Fibroblast of lung (primary cell): ENCODE measurements at regions not wholly inside any gene's neighbourhood (a gene's known extent, or its start where the extent isn't known, plus 50 kb on each side); places are given as distances from the start of the nearest gene placed in this dataset.
A peak's percentile ranks its signal among the peaks of the same experiment; 100 is the strongest.

Source experiments
- DNase-seq, 2 donors: peaks; one replicate each; pipeline versions ENCODE4 v3.0.0 to v3.0.0-alpha.2; 2010; ENCODE audit warnings: low read depth in 2 of 2
- H2AFZ ChIP-seq: 2 replicates; pipeline ENCODE4 v1.5.1; 2012; ENCODE audit warnings: low read length, control low read depth, inconsistent platforms
- H3K27ac ChIP-seq: 2 replicates; pipeline ENCODE4 v1.5.1; 2011; ENCODE audit warnings: low read length, control low read depth; ENCODE audit not compliant: insufficient read depth
- H3K27me3 ChIP-seq: 2 replicates; pipeline ENCODE4 v1.5.1; 2011; ENCODE audit warnings: mild to moderate bottlenecking, low read length; ENCODE audit not compliant: control insufficient read depth, insufficient read depth
- H3K36me3 ChIP-seq: 2 replicates; pipeline ENCODE4 v1.5.1; 2011; ENCODE audit warnings: low read length; ENCODE audit not compliant: control insufficient read depth, insufficient read depth
- H3K4me1 ChIP-seq: 2 replicates; pipeline ENCODE4 v1.5.1; 2011; ENCODE audit warnings: low read length; ENCODE audit not compliant: control insufficient read depth, insufficient read depth; ENCODE audit errors: extremely low read depth
- H3K4me2 ChIP-seq: 2 replicates; pipeline ENCODE4 v1.5.1; 2011; ENCODE audit warnings: low read length, control low read depth; ENCODE audit not compliant: insufficient read depth; ENCODE audit errors: extremely low read depth
- H3K4me3 ChIP-seq, 4 experiments: fragments of 200-600 bp in 1 of 4; sonication (generic) in 1 of 4; replicated peaks in 1 of 4; 2 replicates each; pipeline ENCODE4 v1.5.1; 2011 to 2016; ENCODE audit warnings: low read length in 4 of 4, low read depth in 3 of 4, mild to moderate bottlenecking in 3 of 4, control low read depth in 2 of 4, inconsistent platforms in 1 of 4, mixed read lengths in 1 of 4; ENCODE audit not compliant: insufficient read depth in 1 of 4; ENCODE audit errors: control extremely low read depth in 1 of 4
- H3K79me2 ChIP-seq: 2 replicates; pipeline ENCODE4 v1.5.1; 2012; ENCODE audit warnings: mild to moderate bottlenecking, low read length, inconsistent platforms; ENCODE audit not compliant: control insufficient read depth, insufficient read depth
- H3K9ac ChIP-seq: 2 replicates; pipeline ENCODE4 v1.5.1; 2011; ENCODE audit warnings: mild to moderate bottlenecking, low read length, control low read depth; ENCODE audit not compliant: insufficient read depth
- H3K9me3 ChIP-seq: 2 replicates; pipeline ENCODE4 v1.5.1; 2012; ENCODE audit warnings: low read depth, low read length; ENCODE audit not compliant: control insufficient read depth, insufficient read depth
- H4K20me1 ChIP-seq: 2 replicates; pipeline ENCODE4 v1.5.1; 2011; ENCODE audit warnings: low read length; ENCODE audit not compliant: control insufficient read depth, insufficient read depth; ENCODE audit errors: extremely low read depth
- EZH2 ChIP-seq: IDR thresholded peaks from 2 replicates; pipeline ENCODE4 v1.5.1; 2012; ENCODE audit warnings: low read length, control low read depth, mild to moderate bottlenecking; ENCODE audit errors: missing control alignments
- TF ChIP-seq, protein P1 (sequence below), 2 donors: IDR thresholded peaks in 1 of 2; conservative IDR thresholded peaks in 1 of 2; 1 replicate in 1 of 2; 2 replicates in 1 of 2; pipeline ENCODE4 v1.5.1; 2011 to 2012; ENCODE audit warnings: low read length in 2 of 2, control low read depth in 1 of 2, inconsistent platforms in 1 of 2, low read depth in 1 of 2, mild to moderate bottlenecking in 1 of 2

GRCh38 chrX:13220916-13221315 lies 98.9 kb downstream of the ATXN3L start:
- Histone ChIP-seq H3K79me2 (no peaks in the 10 kb centered on the region), H3K9me3 (no peaks in the 10 kb centered on the region), H3K4me1 (peaks cover 2% of the 10 kb centered on the region), H3K9ac (no peak overlapping the region), H4K20me1 (no peaks in the 10 kb centered on the region), H3K27ac (no peak overlapping the region), H3K27me3 (no peaks in the 10 kb centered on the region), H3K4me2 (no peak overlapping the region), H2AFZ (no peak overlapping the region), H3K36me3 (no peaks in the 10 kb centered on the region), H3K4me3 (no peak overlapping the region)
- TF ChIP-seq EZH2: no peak
- TF ChIP-seq, protein P1, sequence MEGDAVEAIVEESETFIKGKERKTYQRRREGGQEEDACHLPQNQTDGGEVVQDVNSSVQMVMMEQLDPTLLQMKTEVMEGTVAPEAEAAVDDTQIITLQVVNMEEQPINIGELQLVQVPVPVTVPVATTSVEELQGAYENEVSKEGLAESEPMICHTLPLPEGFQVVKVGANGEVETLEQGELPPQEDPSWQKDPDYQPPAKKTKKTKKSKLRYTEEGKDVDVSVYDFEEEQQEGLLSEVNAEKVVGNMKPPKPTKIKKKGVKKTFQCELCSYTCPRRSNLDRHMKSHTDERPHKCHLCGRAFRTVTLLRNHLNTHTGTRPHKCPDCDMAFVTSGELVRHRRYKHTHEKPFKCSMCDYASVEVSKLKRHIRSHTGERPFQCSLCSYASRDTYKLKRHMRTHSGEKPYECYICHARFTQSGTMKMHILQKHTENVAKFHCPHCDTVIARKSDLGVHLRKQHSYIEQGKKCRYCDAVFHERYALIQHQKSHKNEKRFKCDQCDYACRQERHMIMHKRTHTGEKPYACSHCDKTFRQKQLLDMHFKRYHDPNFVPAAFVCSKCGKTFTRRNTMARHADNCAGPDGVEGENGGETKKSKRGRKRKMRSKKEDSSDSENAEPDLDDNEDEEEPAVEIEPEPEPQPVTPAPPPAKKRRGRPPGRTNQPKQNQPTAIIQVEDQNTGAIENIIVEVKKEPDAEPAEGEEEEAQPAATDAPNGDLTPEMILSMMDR (conservative IDR thresholded peaks at IDR 0.05 in 1 of 2, IDR thresholded peaks at IDR 0.05 in 1 of 2; ENCODE audit: low read depth in 1 of 2, low read length in 2 of 2): no peak
- peak; percentile 63 to 94 for DNase-seq

GRCh38 chrX:13219991-13220764 lies 99.7 kb downstream of the ATXN3L start:
- Histone ChIP-seq H4K20me1 (no peaks in the 10 kb centered on the region), H3K4me2 (no peak overlapping the region), H3K9ac (no peak overlapping the region), H3K27ac (no peak overlapping the region), H3K9me3 (no peaks in the 10 kb centered on the region), H2AFZ (no peak overlapping the region), H3K36me3 (no peaks in the 10 kb centered on the region), H3K27me3 (no peaks in the 10 kb centered on the region), H3K4me1 (peaks cover 2% of the 10 kb centered on the region), H3K79me2 (no peaks in the 10 kb centered on the region), H3K4me3 (no peak overlapping the region)
- peak; percentile 37 to 50 for DNase-seq
- TF ChIP-seq, protein P1 (conservative IDR thresholded peaks at IDR 0.05 in 1 of 2, IDR thresholded peaks at IDR 0.05 in 1 of 2; ENCODE audit: low read depth in 1 of 2, low read length in 2 of 2): no peak
- TF ChIP-seq EZH2: no peak

GRCh38 chrX:13218758-13219157 lies 101.1 kb downstream of the ATXN3L start:
- Histone ChIP-seq H3K4me3 (no peak overlapping the region), H3K79me2 (no peaks in the 10 kb centered on the region), H3K36me3 (no peaks in the 10 kb centered on the region), H3K4me1 (no peaks in the 10 kb centered on the region), H3K4me2 (no peak overlapping the region), H2AFZ (no peak overlapping the region), H3K9me3 (no peaks in the 10 kb centered on the region), H3K27me3 (no peaks in the 10 kb centered on the region), H3K9ac (no peak overlapping the region), H4K20me1 (no peaks in the 10 kb centered on the region), H3K27ac (no peak overlapping the region)
- TF ChIP-seq, protein P1 (conservative IDR thresholded peaks at IDR 0.05 in 1 of 2, IDR thresholded peaks at IDR 0.05 in 1 of 2; ENCODE audit: low read depth in 1 of 2, low read length in 2 of 2): no peak
- no peak for TF ChIP-seq EZH2
- DNase-seq: no peak
